GM18502 (cell line): ENCODE measurements at regions not wholly inside any gene's neighbourhood (a gene's known extent, or its start where the extent isn't known, plus 50 kb on each side); places are given as distances from the start of the nearest gene placed in this dataset.
"Not testable (repeated sequence)": the region's sequence is repeated elsewhere in the genome, so short reads cannot be mapped to it uniquely, and the experiment has no call there.

Experiments used
- ATAC-seq: cut with Tn5 transposase; IDR thresholded peaks from one replicate; pipeline ENCODE4 v1.9.1; 2021; ENCODE audit warnings: mild to moderate bottlenecking; ENCODE audit not compliant: unreplicated experiment, poor library complexity

DNA sequence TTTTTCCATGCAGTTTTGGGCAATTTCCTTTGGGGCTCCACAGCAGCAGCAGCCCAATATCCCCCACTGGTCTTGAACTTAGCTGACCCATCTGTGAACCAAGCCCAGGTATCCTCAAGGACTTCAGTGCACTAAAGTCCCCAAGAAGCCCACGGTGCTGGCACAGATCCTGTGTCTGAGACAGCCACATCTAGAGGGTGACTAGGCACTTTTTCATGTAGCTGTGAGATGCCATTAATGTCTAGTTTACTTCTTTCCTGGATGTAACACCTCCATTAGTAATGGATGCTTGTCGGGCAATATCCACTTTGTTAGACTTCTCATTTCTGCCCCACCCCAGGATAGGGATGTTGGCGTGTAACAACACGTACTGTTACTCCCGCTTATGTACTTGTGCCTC lies 117.9 kb downstream of the GPCPD1 start:
- ATAC-seq, result no peak

DNA sequence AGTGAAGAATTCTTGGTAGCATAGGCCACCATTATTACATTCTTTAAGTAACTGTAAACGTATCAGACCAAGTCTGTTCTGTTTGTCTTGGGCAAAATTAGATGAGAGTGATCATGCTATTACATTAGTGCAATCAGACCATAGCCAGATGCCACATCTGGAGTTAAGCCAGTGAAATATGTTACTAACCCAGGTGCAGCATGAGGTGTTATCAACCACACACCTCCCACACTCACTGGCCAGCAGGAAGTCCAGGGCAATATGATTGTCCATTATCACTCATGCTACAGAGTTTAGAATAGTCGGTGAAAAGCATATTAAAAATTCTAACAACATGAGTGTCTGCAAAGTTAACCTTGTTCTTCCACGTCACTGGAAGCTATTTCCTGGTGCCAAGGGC lies 119.4 kb downstream of the GPCPD1 start:
- ATAC-seq, result no peak

DNA sequence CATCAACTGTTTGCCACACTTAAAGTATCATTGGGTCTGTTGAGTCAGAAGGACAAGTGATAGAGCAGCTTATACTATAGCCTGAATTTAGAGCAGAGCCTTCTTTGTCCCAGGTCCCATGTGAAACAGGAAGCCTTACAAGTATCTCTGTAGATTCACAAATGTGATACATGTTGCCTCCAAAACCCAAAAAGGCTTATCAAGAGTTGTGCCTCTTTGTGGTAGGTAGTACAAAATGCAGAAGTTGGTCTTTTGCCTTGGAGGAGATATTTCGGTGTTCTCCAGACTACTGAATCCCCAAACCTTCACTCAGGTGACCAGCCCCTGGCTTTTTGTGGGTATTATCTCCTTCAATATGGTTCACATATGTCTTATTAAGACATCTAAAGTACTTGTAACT lies 121.2 kb downstream of the GPCPD1 start:
- ATAC-seq, result no peak

DNA sequence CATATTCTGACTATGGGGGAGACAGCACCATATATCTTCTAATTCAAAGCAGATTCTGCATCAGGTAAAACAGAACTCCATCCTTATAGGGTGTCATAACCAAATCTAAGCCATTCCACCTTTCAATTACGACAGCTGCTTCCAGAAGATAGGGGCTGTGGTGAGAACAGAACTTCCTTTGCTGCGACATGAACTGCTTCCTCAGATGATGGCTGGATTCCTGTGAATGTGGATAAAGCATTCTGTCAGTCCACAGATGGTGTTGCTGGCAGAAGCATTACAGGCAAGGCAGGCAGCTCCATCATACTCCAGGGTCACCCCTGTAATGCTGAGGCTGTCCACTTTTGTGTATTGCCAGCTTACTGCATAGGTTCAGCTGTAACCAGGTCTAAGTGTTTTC lies 122.0 kb downstream of the GPCPD1 start:
- no peak for ATAC-seq

DNA sequence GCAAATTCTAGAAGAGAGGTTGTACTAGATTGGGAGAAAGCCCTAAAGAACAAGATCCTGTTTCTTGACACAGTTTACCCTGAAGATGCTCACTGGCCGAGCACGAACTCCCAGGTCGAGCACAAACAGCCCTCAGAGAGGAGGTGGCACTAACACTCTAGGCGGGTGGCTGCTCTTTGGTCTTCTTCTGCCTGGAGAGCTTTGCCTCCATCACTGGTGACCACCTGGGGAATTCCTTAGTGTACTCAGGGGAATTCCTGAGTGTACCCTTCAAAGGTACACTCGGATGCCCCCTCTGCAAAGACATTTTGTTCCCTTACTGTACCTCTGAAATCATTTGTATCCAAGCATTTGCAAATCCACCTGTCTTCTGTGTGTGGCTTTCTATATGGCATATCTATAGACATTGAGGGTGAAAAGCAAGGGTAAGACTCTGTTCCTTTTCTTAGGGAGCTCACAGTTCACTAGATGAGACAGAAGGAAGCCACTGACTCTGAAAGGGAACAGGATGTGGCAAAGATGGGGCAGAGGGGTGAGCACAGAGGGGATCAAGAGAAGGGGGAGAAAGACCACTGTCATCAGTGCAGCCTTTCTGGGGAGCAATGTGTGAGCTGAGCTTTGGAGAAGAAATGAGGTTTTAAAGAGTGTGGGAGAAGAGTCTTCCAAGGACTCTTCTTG lies 124.3 kb downstream of the GPCPD1 start:
- peak; percentile 54 for ATAC-seq

DNA sequence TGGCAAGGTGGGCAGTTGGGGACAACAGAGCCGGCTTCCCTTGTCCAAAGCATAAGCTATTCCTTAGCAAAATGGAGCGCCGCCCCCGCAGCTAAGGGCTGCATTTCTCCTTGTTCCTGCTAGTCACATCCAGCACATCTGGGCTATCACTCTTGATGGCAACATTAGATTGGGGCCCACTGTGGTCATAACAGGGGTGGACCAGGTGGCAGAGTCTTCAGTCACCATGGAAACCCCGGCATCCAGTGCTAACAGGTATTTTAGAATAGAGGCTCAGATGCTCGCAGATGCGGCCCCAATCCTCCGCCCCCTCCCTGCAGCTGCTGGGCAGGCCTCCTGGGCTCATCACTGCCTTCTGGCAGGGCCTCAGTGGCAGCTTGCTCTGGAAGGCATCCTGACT lies 125.9 kb downstream of the GPCPD1 start:
- ATAC-seq, result no peak

DNA sequence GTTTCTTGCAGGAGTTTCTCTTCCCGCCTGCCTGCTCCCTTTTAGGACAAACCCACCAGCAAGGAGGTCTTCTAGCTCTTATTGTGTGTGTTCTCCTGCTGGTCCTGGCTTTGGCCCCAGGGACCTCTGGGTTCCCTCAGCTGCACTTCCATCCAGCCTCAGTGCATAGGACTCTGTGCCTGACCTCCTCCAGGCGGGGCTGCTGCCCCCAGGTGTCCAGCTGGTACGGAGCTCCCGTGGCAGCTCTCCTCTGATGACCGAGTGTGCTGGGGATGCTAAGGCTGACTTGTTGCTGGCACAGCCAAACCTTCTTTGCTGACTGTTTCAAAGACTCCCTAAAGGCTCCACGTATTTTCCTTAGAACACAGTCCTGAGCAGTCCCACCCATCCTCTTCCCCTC lies 126.5 kb downstream of the GPCPD1 start:
- ATAC-seq, result no peak

DNA sequence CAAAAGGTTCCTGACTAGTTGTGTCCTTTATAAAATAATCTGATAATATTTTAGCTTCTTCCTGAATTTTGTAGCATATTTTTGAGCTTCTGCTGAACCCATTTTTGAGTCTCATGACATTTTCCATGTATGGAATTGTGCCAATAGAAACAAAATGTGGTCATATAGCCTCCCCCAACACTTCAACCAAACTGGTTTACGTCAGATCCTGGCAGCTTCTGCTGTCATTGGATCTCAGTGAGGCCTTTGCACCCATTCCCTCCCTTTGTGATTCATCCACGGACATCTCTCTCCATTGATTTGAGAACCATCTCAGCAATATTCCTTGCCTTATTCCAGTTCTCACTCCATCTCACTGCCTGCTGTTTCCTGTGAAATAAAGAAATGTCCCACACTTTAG lies 128.0 kb downstream of the GPCPD1 start:
- ATAC-seq, result no peak

DNA sequence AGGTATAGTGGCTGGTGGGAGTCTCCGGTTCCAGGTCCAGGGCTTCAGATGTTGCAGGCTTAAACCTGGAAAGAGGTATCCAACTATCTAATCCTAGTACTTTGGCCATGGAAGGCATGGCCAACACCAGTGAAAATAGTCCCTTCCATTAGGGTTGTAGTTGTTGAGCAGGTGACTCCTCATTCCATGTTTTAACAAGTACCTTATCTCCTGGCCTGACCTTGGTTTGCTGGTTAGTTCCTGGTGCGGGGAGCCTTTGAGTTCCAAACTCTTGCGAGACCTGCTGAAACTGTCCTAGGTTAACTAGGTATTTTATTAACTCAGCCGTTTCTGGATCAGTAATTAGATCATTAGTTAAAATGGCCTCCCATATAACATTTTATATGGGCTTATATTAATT lies 128.9 kb downstream of the GPCPD1 start:
- no peak for ATAC-seq

DNA sequence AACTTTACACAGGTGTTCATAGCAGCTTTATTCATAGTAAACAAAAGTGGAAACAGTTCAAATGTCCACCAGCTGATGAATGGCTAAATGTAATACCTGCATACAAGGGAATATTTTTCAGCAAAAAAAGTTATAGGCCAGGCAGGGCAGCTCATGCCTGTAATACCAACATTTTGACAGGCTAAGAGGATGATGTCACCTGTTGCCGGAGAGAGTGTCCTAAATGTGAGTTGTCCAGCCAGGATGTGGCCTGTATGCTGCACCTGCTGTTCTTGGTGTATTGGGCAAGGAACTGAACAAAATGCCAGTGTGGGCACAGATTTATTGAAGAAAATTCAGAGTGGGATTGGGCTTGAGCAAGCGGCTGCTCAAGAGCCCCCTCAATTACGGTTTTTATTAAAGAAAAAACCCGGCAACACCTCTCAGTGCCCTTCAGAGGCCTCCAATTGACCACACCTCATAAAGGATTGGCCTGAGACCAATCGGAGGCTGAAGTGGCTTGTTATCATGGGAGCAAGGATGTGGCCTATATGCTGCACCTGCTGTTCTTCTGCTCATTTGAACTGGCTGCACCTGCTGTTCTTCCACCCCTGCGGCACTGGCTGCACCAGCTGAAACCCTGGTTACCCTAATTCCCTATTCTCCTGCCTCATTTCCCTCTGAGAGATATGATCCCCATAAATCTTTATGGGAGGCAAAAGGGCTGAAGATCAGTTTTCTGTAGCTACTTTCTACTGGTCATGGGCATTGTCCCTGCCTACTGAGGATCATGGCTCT lies 129.8 kb downstream of the GPCPD1 start:
- ATAC-seq, result no peak

DNA sequence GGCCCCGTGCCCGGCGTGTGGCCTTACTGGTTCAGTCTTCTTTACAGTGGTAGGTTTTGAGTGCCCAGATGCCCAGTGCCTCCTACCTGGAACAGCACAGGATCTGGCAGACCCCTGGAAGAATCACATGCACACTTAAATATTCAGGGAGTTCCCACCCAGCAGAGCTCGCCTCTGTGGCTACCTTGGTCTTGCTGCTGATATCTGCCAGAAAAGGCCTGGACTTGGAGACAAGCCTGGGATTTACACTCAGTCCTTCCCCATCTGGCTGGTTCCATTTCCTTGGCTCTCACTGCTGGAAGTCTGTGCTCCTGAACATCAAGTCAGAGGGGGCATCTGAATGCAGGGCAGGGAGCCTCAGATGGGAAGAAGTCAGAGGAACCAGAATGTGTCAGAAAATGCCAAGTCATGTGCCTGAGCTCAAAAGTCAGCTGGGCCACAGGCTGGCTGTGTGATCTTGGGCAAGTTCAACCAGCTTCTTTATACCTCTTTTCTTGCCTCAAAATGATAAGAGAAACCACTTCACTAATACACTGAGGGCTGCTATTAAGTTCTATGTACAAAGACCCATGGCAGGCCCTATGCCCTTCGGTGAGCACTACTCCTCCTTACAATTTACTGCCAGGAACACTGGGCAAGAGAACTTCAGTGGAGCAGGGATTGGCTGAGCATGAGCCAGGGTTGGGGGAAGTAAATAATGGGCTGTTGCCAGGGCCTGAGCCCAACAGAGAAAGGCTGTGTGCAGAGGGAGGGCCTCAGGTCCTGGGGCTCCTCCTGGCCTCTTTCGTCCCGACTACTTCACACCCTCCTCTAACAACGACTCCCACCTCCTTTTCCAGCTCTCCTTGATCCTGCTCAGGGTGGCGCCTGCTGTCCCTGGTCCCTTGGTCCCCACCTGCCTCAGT lies 135.9 kb downstream of the GPCPD1 start:
- no peak for ATAC-seq

DNA sequence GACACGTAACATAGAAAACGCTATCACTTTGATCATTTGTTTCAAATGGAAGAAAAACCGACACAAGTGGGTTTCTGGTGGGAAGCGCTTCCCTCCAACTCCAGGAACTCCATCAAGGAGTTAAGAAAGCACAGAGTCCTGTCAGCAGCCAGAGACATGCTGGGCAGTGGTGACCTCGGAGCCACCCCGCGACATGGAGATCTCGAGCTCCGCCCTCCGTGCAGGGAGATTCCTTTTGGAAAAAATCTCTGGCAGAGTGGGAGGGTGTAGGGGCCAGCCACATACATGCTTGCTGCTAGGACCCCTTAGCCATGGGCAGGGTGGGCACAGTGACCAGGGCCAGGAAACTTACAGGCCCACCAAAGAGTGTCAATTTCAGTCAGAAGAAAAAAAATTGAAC lies 138.9 kb downstream of the GPCPD1 start:
- ATAC-seq, result not testable (repeated sequence)

DNA sequence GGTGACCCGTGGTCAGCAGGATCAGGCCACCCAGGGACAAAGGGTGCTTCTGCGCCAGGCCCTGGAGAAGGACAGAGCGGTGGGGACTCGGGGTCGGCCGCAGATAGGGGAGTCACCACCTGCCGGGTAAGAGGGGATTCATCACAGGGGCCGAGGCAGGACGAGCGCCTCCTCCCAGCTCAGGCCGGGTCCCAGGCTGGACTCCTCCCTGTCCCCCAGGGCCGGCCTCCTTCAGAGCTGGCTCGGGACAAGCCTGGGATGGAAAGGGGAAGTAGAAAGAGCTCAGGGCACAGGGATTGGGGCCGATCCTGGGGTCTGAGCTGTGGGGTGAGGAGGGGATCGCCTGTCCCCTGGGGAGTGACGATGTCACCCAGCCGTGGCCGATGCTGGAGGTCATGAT lies 139.4 kb downstream of the GPCPD1 start:
- no peak for ATAC-seq

DNA sequence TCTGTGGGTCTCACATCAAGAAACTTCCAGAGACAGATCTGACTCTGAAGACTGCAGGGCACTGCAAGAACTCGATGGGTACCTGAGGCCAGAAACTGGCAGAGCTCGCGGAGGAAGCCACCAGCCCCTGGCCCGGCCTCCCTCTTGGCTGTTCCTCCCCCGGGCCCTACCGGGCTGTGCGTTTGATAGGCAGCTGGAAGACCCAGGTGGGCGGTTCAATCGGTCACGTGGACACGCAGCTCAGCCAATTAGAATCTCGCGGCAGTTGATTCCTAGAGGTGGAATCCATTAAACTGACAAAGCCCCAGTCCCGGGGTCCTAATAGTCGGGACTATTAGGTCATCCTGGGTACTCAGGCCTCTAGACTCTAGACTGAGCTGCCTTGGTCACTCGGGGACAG lies 139.9 kb downstream of the GPCPD1 start:
- no peak for ATAC-seq

DNA sequence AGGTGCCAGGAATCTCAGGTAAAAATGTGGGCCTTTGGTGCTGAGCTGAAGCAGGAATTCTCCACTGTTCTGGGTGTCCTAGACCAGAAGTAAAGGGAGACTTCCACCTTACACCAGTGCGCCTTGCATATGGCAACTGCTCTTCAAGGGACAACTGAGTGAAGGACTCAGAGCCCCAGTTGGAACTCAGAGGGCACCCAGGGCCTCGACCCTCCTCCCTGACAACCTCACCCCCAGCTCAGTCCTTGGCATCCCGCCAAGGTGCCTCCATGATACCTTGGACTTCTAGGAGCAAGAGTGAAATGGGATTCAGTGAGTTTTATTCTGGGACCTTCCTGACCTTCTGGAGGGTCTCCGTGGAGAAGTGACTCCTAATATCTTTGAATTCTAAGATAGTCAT lies 140.3 kb downstream of the GPCPD1 start:
- ATAC-seq, result no peak

DNA sequence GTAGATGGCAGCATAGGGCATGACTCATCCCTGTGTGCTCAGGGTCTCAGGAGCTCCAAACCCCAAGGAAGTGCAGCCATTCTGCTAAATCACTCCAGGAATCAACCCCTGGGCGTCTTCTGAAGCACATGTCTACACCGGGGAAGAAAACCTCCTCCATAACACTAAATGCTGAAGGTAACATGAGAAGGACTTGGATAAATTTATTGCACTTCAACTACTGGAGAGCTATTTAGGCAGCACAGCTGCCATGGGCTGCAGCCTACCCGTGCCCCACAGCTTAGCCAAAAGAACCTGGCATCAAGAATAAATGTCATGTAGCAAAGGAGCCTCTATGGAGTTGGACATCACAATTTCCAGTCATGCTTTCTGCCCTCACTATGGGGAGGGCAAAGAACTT lies 141.7 kb downstream of the GPCPD1 start:
- no peak for ATAC-seq

DNA sequence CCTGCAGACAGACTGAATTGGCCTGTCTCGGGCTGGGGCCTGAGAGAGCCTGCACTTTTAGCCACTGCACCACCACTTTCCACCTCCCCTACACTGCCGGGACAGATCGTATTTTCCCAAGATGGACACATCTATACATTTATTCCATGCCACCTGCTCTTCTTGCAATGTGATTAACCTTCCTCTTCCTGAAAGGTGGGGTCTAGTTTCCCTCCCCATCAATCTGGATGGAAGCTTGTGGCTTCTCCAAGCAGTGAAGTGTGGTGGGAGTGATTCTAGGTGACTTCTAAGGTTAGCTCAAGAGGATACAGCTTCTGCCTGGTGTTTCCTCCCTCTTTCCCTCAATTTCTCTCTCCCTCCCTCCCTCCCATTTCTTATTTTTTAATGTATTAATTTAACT lies 143.7 kb downstream of the GPCPD1 start:
- ATAC-seq, result no peak

DNA sequence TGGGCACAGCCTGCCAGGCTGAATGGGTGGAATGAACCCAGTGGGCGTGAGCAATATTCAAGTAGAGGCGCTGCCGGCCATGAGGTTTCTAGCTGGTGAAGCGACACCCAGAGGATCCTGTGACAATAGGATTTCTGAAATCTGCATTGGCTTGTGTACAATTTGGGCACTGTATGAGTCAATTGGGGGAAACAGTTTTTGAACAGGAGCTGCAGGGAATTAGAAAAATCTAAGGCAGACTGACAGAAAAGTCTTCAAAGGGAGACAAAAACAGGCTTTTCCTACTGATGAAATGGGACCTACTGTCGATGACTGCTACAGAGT lies 145.2 kb downstream of the GPCPD1 start:
- no peak for ATAC-seq

DNA sequence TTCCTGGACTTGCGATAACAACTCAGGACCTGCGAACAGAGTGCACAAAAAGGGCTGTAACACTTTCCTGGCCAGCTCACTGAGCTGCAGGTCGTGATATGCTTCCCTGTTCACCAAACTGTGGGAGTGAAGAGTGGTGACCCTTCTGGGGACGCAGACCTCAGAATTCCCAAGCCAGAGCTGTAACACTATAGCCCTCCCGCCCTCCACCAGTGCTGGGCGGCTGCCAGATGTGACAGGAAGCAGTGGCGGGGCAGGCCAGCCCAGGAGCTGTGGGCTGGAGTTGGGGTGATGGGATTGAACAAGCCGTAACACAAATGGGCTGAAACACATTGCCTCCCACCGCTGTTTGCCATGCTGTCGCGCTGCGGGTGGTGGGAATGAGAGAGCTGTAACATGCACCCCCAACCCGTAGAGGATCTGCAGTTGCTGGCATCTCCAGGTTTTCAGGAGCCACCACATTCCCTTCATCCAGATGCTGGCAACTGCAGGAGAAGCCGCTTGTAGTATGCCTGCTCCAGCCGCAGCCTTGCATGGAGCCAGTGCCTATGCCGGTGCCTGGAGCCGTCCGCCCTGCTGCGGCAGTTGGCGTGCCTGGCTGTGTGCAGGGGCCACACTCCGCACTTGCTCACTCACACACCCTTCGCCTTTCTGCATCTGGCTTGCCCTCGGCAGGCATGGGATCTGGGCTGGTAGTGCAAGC lies 145.8 kb downstream of the GPCPD1 start:
- ATAC-seq, result no peak

DNA sequence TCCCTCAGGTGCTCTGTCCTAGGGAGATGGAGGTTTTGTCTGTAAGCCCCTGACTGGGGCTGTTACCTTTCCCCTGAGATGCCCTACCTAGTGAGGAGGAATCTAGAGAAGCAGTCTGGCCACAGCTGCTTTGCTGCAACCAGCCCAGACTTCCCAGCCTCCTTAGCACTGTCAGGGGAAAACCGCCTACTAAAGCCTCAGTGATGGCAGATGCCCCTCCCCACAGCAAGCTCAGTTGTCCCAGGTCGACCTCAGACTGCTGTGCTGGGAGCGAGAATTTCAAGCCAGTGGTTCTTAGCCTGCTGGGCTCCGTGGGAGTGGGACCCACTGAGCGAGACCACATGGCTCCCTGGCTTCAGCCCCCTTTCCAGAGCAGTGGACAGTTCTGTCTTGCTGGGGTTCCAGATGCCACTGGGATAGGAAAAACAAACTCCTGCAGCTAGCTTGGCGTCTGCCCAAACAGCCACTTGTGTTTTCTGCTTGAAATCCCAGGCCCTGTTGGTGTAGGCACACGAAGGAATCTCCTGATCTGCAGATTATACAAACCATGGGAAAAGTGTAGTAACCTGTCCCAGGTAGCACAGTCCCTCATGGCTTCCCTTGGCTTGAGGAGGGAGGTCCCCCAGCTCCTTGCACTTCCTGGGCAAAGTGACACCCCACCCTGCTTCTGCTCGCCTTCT lies 146.4 kb upstream of the PROKR2 start:
- no peak for ATAC-seq
